ENCODE measurements at regions not wholly inside any gene's neighbourhood (a gene's known extent, or its start where the extent isn't known, plus 50 kb on each side); places are given as distances from the start of the nearest gene placed in this dataset.
A peak's percentile ranks its signal among the peaks of the same experiment; 100 is the strongest.

DNA sequence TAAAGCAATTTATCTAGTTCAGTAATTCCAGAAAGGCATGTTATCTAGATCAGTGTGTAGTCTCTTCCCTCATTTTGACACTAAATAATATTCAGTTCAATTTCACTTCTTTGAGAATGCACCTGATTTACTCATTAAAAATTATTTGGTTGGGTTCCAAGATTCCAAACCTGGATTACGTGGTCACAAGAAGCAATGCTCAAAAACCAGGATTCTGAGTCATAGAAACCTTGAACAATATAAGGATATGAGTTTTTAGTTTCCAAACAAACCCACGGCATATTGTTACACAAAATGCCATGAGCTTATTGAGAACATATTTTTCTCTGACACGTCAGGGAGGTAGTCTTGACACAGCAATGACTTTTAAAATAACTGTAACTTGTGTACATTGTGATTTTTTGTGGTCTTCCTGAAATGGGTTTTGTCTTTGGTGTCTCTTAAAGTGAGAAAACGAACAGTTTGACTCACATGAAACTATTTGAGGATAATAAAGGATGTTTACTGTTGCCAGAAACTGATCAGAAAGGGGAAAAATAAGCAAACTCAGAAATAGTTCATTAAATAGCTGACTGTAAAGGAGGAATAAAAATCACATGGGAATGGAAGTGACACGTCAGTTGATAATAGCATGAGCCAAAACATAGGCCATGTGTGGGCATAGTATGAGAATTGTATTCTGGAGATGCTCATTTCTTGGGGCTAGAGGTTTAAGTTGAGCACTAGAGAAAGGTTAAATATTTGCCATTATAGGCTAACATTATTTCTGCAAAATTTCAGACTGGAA lies 617.7 kb upstream of the CDH2 start:
- 56 to 63% methylated on average over 5 of the region's 5 CpGs for WGBS, 2 donors
- TF ChIP-seq, protein P1, sequence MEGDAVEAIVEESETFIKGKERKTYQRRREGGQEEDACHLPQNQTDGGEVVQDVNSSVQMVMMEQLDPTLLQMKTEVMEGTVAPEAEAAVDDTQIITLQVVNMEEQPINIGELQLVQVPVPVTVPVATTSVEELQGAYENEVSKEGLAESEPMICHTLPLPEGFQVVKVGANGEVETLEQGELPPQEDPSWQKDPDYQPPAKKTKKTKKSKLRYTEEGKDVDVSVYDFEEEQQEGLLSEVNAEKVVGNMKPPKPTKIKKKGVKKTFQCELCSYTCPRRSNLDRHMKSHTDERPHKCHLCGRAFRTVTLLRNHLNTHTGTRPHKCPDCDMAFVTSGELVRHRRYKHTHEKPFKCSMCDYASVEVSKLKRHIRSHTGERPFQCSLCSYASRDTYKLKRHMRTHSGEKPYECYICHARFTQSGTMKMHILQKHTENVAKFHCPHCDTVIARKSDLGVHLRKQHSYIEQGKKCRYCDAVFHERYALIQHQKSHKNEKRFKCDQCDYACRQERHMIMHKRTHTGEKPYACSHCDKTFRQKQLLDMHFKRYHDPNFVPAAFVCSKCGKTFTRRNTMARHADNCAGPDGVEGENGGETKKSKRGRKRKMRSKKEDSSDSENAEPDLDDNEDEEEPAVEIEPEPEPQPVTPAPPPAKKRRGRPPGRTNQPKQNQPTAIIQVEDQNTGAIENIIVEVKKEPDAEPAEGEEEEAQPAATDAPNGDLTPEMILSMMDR (IDR thresholded peaks at IDR 0.05; ENCODE audit: control extremely low read depth, extremely low read depth) = no peak
- no peak for ATAC-seq (ENCODE audit: insufficient read depth, low FRiP score)

DNA sequence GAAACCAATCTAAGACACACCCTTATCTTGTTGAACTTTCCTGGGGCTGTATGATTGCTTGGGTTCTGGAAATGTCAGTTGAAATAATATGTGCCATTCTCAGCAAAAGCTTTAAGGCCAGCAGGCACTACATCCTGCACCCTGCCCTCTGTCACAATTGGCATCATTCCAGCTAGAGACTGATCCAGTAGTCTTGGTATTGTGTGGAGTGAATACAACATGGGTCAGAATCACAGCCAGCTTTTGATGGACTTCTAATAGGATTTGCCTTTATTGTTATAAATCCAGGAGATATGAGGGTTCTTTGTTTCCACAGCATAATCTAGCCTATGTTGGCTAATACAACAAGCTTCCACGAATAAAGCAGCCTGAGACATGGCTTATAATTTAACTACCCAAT lies 617.0 kb upstream of the CDH2 start:
- no peak overlapping the region for H3K27ac ChIP-seq (ENCODE audit: low read depth in 1 of 2, low read length in 1 of 2)
- no peak overlapping the region for H3K4me3 ChIP-seq
- no peaks in the 10 kb centered on the region for H3K36me3 ChIP-seq (ENCODE audit: control insufficient read depth in 4 of 4, insufficient read depth in 4 of 4, low read length in 4 of 4)
- ATAC-seq (ENCODE audit: insufficient read depth, low FRiP score) = no peak
- H3K9ac ChIP-seq (ENCODE audit: insufficient read depth in 1 of 2, low read length in 2 of 2) = no peak overlapping the region
- no peaks in the 10 kb centered on the region for H3K9me3 ChIP-seq (ENCODE audit: control insufficient read depth in 4 of 4, insufficient read depth in 3 of 4, low read length in 3 of 4)
- WGBS, 2 donors = 57 to 68% methylated on average over 1 of the region's 1 CpG
- no peaks in the 10 kb centered on the region for H3K27me3 ChIP-seq (ENCODE audit: control insufficient read depth in 3 of 3, insufficient read depth in 3 of 3, low read length in 2 of 3)
- H3K4me1 ChIP-seq (ENCODE audit: control insufficient read depth in 5 of 5, insufficient read depth in 5 of 5, low read length in 5 of 5) = peaks cover 0 to 8% (median 2%) of the 10 kb centered on the region in 5 donors
- DNase-seq = peak in 1 of 3 donors; percentile 16
- TF ChIP-seq, protein P1 (IDR thresholded peaks at IDR 0.05; ENCODE audit: control extremely low read depth, extremely low read depth) = no peak

More for the DNA sequence above, 617.7 kb upstream of the CDH2 start:
- no peak overlapping the region for H3K9ac ChIP-seq (ENCODE audit: insufficient read depth in 1 of 2, low read length in 2 of 2)
- H3K4me3 ChIP-seq = no peak overlapping the region
- H3K27me3 ChIP-seq (ENCODE audit: control insufficient read depth in 3 of 3, insufficient read depth in 3 of 3, low read length in 2 of 3) = no peaks in the 10 kb centered on the region
- H3K4me1 ChIP-seq (ENCODE audit: control insufficient read depth in 5 of 5, insufficient read depth in 5 of 5, low read length in 5 of 5) = peaks cover 0 to 8% (median 2%) of the 10 kb centered on the region in 5 donors
- DNase-seq = no peak
- H3K9me3 ChIP-seq (ENCODE audit: control insufficient read depth in 4 of 4, insufficient read depth in 3 of 4, low read length in 3 of 4) = no peaks in the 10 kb centered on the region
- H3K27ac ChIP-seq (ENCODE audit: low read depth in 1 of 2, low read length in 1 of 2) = peak overlapping the region in 1 of 2 donors; percentile 16
- no peaks in the 10 kb centered on the region for H3K36me3 ChIP-seq (ENCODE audit: control insufficient read depth in 4 of 4, insufficient read depth in 4 of 4, low read length in 4 of 4)

DNA sequence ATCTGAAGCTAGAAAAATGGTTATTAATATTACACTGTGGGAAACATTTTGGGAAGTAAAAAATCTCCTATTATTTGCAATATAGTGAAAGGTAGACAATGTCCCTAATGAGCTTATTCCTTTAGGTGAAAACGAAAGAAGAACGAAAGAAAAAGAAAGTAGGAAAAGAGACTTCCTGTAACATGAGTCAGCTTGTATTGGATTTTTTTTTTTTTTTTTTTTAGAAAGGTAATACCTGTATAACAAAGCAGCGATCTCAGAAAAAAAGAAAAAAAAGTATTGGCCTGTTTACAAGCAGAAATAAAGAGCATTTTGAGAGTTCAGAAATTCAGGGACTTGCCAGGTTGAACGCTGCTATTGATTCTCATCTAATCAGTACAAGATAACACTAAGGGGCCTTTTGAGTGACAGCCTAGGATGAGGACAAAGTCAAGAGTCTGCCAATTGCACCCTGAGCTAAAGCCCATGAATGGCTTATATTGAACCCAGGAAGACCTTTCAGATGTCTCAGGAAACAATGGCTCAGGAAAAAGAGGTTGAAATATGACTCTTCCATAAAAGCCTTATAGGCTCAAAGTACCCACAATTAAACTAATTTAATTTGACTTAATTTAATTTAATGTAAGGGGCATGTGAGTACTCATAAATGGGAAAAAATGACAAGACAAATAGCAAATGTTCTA lies 615.6 kb upstream of the CDH2 start:
- Histone ChIP-seq H3K4me1 (ENCODE audit: control insufficient read depth in 5 of 5, insufficient read depth in 5 of 5, low read length in 5 of 5) (peaks cover 0 to 8% (median 2%) of the 10 kb centered on the region in 5 donors), H3K27ac (ENCODE audit: low read depth in 1 of 2, low read length in 1 of 2) (no peak overlapping the region), H3K9ac (ENCODE audit: insufficient read depth in 1 of 2, low read length in 2 of 2) (no peak overlapping the region), H3K9me3 (ENCODE audit: control insufficient read depth in 4 of 4, insufficient read depth in 3 of 4, low read length in 3 of 4) (no peaks in the 10 kb centered on the region), H3K36me3 (ENCODE audit: control insufficient read depth in 4 of 4, insufficient read depth in 4 of 4, low read length in 4 of 4) (no peaks in the 10 kb centered on the region), H3K4me3 (no peak overlapping the region), H3K27me3 (ENCODE audit: control insufficient read depth in 3 of 3, insufficient read depth in 3 of 3, low read length in 2 of 3) (no peaks in the 10 kb centered on the region)
- WGBS, 2 donors = 46 to 57% methylated on average over 4 of the region's 4 CpGs
- ATAC-seq (ENCODE audit: insufficient read depth, low FRiP score) (no peak), DNase-seq (no peak)
- TF ChIP-seq, protein P1 (IDR thresholded peaks at IDR 0.05; ENCODE audit: control extremely low read depth, extremely low read depth) = no peak

All from lung (tissue), 11 donors.